ENCODE measurements at regions not wholly inside any gene's neighbourhood (a gene's known extent, or its start where the extent isn't known, plus 50 kb on each side); places are given as distances from the start of the nearest gene placed in this dataset.

DNA sequence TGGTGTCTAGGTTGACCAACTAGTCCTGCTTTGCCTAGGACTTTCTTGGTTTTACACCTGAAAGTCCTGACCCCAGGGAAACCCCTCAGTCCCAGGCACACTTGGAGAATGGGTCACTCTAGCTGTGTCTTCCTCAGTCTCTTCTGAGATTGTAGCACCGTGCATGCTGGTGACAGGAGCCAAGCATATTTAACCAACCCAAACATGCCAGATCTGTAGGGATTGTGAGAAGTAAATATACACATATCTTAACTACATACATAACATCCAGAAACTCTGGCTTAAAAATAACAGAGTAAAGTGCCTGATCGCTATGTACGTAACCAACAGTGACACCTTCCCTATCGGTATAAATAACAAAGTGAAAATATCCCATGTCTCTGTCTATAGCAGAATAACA, 158.1 kb downstream of the HAPSTR1 start:
- DNase-seq (ENCODE audit: low read depth), result no peak

- no peak for DNase-seq (ENCODE audit: low read depth)
These were observed 159.6 kb downstream of the HAPSTR1 start for GRCh38 chr16:9251026-9251425.

- DNase-seq (ENCODE audit: low read depth), result no peak
These were observed 163.4 kb downstream of the HAPSTR1 start for GRCh38 chr16:9254863-9255262.

DNA sequence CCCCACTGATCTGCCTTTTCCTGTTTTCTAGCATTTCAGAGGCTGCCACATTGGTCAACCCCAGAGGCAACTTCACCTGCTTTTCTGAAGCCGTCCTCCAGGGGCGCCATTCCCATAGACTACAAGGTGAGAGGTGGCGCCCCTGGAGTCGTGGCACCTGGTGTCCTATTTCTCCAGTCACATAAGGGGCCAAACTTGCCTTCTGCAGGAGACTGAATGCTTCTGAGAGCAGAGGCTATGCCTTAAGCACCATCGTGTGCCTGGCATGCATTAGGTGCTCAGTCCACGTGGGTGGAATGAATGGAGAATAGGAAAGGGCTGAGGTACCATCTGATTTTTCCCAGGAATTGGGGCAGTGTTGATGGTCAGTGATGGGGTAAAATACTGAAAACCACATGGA, 164.8 kb downstream of the HAPSTR1 start:
- DNase-seq (ENCODE audit: low read depth), result no peak

GRCh38 chr16:9257843-9258242, 166.4 kb downstream of the HAPSTR1 start:
- DNase-seq (ENCODE audit: low read depth), result no peak

DNA sequence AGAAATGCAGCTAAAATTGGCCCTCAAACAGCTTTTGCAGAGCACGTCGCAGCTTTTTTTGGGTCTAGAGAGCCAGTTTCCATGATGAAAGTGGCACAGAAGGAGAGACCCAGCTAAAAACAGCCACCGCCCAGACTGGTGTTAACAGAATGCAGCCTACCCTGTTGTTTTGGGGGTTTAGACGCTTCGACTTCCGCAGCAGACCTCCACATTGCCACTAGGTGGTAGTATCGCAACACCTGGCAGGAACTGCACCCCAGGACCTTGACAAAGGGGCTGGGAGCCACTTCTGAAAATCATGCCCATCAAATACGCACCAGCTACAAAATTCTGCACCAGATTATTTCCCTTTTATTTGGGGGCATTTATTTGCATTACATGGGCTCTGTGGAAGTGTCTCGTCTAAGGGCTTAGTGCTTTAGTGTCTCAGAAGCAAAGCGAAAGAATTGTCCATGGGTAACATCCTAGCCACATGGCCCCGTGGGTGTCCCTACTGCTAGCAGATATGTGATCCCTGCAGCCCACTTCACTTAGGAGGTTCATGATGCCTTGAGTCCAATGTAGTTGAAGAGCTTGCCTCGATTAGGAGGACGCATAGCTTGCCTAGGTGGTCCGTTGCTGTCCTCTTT, 167.1 kb downstream of the HAPSTR1 start:
- no peak for DNase-seq (ENCODE audit: low read depth)

DNA sequence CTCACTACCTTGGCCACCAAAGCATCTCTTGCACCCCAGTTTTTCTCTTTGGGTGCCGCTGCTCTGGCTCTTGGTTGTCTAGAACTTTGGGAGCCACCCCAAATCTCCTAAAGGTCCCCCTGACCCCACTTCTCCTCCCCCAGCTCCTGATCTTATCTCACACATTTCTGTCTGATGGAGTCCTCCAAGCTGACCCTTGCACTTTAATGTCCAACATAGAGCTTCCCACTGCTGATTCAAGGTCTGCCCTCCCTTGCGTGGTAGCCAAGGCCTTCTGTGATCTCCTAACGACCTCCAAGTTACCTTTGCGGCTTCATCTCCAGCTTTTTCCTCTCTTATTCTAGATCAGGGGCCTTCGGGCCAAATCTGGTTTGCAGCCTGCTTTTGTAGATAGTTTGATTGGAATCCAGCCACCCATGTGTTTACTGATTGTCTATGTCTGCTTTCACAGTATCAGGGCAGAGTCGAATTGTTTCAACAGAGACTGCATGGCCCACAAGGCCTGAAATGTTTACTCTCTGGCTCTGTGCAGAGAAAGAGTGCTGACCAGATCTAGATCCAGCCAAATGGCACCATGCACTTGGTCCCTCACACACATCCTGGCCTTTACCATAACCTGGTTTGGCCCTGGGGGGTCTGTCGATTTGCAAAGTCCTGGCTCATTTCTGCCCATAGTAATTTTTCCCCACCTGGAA, 168.6 kb downstream of the HAPSTR1 start:
- DNase-seq (ENCODE audit: low read depth), result no peak

- DNase-seq (ENCODE audit: low read depth), result no peak
These were observed 169.2 kb downstream of the HAPSTR1 start for GRCh38 chr16:9260666-9261065.

DNA sequence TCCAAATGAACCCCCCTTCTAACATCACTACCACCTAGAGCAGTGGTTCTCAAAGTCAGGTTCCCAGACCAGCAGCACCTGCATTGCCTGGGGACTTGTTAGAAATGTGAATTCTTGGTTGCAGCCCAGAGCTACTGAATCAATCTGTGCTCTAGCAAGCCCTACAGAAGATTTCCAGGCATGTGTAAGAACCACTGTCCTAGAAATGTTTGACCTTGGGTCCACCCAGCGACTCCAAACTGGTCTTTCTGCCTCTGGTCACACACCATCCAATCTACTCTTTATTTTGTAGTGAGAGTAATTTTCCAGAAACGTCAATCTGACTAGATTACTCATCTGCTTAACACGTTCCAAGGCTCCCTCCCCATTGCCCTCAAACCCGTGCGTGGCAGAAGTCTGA, 169.9 kb downstream of the HAPSTR1 start:
- no peak for DNase-seq (ENCODE audit: low read depth)

- no peak for DNase-seq (ENCODE audit: low read depth)
These were observed 171.7 kb downstream of the HAPSTR1 start for GRCh38 chr16:9262941-9263715.

DNA sequence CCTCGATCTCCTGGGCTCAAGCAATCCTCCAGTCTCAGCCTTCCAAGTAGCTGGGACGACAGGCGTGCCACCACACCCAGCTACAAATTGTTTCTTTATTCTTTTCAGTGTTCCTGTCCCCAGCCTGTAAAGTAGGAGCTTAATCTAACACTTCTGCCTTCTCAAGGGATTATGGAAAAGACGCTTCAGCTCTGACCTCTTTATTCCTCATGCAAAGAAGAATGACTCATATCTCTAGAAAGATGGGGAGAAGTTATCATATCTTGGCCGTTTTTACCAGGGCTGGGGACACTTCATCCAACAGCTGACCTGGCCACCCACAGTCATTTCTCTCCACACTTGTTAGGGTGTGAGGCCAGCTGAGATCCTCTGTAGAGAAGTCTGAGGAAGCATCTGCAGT, 172.6 kb downstream of the HAPSTR1 start:
- DNase-seq (ENCODE audit: low read depth), result no peak

DNA sequence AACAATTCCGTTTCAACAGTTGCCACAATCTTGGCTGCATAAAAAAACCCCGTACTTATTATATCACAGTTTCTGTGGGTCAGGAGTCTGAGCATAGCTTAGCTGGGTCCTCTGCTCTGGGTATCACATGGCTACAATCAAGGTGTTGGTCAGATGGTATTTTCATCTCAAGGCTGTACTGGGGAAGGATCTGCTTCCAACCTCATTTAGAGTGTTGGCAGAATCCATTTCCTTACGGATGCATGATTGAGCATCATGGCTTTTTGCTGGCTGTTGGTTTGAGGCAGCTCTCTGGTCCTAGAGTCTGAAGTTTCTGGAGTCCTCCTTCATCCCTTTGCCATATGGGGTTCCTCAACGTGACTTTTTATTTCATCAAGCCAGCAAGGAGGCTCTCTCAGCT, 177.0 kb downstream of the HAPSTR1 start:
- DNase-seq (ENCODE audit: low read depth), result no peak

GRCh38 chr16:9270424-9270823, 179.0 kb downstream of the HAPSTR1 start:
- DNase-seq (ENCODE audit: low read depth), result no peak

- DNase-seq (ENCODE audit: low read depth), result no peak
These were observed 179.5 kb downstream of the HAPSTR1 start for GRCh38 chr16:9270941-9271340.

DNA sequence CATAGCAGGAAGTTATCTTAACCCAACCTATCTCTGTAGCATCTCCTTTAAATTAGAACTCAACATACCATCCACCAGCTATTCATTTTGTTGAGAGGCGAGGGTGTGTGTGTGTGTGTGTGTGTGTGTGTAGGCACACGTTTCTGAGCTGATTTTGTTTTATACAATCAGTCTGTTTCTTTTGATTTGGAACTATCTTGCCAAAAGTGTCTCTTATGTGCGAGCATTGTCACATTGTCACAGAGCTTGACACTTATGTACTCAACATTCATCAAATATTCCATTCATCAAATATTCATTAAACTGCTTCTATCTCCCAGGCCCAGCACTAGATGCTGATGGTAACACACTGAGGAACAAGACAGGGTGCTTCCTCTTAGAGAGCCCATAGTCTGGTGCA, 180.4 kb downstream of the HAPSTR1 start:
- no peak for DNase-seq (ENCODE audit: low read depth)

DNA sequence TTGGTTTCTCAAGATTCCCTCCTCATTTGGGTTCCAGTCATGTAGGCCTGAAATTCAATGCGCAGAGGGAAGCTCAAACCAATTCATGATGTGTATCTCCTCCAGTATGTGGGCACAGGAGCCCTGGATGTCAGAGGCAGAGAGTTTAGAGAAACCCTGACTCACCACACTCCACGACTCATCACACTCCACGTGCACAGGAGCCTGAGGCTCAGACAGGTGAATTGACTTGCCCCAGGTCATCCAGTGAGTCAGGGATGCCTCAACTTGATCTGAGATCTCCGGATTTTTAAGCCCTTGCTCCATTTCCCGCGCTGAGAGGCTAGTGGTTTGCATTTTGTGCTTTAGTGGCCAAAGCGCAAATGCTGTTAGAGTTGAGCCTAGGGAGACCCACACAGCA, 183.9 kb downstream of the HAPSTR1 start:
- DNase-seq (ENCODE audit: low read depth), result no peak

GRCh38 chr16:9275816-9276354, 184.4 kb downstream of the HAPSTR1 start:
- no peak for DNase-seq (ENCODE audit: low read depth)

DNA sequence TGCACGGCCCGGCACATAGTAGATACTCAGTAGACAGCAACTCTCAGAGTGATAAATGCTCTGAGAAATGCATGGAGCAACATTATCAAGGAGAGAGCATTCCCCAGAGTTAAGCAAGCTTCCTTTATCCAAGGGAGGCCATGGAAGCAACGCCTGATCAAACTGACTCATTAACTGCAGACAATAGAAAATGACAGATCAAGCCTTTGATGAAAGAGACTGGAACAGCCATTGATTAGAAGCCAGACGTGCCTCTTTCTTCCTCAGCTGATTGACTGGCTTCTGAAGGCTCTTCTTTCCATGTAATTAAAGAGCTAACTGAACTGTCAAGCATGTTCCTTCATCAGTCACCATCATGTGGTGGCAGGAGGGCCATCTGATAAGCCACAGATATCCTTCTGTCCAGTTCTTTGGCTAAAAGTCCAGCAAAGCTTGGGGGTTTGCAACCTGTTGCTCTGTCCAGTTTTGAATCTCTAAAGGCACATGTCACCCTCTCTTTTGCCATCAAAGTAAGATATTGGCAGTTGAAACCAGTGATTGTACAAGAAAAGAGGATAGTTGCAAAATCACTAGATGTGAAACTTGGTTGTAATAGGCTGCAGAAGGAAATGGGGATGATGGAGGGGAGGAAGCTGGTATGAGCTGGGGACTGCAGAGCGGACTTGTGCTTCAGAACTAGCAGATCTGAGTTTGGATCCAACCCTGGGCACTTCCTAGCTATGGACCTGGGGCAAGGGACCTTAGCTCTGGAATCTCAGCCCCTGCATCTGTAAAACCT, 188.0 kb downstream of the HAPSTR1 start:
- DNase-seq (ENCODE audit: low read depth), result no peak

GRCh38 chr16:9280069-9280466, 188.6 kb downstream of the HAPSTR1 start:
- no peak for DNase-seq (ENCODE audit: low read depth)

- no peak for DNase-seq (ENCODE audit: low read depth)
These were observed 195.5 kb downstream of the HAPSTR1 start for GRCh38 chr16:9286930-9287329.

- no peak for DNase-seq (ENCODE audit: low read depth)
These were observed 204.8 kb downstream of the HAPSTR1 start for GRCh38 chr16:9296271-9296590.
